GM21717 (cell line): ENCODE measurements at regions not wholly inside any gene's neighbourhood (a gene's known extent, or its start where the extent isn't known, plus 50 kb on each side); places are given as distances from the start of the nearest gene placed in this dataset.

Source experiments
- ATAC-seq: cut with Tn5 transposase; IDR thresholded peaks from one replicate; pipeline ENCODE4 v1.9.1; 2021; ENCODE audit warnings: mild to moderate bottlenecking, moderate library complexity; ENCODE audit not compliant: unreplicated experiment

DNA sequence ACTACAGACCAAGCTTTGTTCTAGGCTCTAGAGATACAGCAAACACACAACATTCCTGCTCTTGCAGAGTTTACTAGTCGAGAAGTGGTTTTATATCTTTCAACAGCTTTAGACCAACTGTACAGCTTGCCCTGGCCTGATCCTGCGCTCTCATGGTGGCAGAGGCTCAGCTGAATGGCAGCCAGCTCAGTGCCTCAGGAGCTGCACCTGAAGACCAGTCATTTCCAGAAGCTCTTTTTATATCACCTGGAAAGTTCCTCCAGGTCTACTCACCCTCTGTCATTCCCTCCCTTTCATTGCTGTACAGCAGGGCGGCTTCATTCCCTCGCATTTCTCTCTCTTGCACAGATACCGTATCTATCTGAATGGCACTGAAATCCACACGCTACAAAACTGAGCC lies 319.8 kb downstream of the GATA3 start:
- ATAC-seq: no peak

DNA sequence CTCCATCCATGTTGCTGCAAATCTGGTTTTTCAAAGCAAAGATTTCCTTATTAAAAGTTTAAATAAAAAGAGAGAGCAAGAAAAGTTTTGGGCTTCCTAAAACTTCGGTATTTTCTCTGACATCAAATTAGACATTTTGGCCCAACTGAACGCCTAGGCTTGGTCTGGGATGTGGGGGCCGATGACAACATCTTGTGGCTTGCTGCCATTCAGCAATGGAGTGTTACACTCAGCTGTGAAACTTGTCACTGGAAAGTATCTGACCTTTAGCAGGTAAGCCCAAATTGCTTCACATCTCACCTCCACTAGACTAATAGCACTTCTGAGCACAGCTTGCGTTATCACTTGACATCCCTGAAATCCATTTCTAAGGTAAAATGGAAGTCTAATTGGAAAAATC lies 320.6 kb downstream of the GATA3 start:
- no peak for ATAC-seq

DNA sequence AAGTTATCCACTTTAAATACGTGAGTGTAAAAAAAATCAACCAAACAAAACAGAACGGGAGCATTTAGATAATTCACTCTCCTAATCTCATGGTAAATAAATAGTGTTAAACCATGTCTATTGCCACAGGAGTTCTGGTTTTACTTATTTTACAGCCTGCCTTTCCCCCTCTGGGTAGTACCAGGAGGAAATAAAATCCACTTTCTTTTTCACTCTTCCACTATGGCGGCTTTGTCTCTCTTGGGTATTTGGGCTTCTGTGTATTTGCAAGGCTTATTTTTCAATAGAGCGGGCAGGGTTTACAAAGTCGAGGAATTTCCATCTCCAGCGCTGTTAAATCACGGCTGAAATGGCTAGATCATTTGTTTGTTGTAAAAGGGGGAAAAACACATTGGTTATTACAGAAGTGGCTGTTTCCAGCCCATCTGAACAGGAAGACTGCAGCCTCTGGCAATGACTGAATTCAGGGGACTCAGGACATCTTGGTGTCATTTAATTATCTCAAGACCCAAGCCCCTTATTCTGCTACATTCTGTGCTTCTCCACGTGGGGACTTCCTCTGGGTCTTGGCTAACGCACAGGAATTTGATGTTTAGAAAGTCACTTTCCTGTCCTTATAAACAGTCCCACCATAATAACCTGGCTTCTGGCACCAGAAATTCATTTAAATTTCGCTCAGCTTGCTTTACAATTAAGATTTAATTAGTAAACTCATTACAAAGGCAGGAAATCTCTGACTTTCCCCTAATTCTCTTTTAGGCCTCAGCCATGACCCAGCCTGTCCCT lies 323.9 kb downstream of the GATA3 start:
- ATAC-seq: no peak

DNA sequence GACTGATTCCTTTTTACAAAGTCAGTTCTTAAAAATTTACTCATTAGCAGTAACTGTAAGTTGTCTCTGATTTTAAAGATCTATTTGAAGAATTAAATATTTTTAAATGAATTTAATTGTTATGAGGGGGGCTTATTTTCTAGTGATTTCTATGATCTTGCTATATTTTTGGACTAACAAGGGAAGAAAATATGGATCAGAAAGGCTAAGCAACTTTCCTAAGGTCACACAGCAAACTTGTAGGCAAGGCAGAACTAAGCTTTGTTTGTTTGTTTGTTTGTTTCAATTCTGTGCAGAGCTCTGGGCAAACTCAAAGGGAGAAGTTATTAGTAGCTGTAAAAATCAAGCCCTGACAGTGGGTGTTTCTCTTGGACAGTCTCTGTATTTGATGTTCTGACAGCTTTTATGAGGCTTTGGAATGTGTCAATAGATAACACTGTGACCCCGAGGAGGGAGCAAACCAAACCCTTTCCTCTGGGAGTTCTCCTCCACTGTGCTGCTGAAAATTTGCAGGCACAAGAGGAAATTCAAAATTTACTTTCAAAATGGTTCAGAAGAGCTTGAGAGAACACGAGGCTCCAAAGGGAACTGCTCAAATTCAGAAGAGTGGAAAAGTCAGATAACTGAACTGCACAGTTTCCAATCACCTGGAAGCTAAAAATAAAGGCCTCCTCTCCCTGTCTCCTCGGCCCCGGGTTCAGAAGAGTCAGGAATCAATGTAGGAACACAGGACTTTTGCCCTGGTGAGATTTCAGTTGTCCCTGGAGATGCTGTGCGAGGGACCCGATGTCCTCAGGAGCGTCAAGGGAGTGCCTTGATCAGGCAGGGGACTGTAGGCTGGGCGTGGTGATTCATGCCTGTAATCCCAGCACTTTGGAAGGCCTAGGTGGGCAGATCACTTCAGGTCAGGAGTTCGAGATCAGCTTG lies 325.7 kb downstream of the GATA3 start:
- no peak for ATAC-seq

DNA sequence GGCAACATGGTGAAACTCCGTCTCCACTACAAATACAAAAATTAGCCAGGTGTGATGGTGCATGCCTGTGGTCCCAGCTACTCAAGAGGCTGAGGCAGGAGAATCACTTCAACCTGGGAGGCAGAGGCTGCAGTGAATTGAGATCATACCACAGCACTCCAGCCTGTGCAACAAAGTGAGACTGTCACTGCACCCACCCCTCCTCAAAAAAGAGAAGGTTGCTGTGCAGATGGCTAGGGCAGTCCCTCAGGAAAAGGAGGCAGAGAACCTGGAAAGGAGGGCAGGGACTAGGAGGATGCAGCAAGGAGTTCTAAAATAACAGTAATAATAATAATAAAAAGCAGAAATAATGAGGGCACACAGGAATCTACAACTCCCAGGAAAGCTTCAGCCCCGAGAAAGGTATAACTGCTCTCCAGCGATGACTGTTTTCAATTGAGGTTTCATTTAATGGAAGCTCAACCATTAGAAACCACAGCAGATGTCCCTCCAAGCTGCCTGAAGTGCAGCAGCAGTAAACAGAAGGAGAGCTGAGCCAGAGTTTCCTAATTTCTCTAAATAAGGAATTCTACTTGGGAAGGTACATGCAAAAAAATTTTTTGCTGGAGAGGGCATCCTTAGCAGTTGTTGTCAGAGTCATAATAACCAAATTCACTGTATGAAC lies 326.5 kb downstream of the GATA3 start:
- no peak for ATAC-seq

DNA sequence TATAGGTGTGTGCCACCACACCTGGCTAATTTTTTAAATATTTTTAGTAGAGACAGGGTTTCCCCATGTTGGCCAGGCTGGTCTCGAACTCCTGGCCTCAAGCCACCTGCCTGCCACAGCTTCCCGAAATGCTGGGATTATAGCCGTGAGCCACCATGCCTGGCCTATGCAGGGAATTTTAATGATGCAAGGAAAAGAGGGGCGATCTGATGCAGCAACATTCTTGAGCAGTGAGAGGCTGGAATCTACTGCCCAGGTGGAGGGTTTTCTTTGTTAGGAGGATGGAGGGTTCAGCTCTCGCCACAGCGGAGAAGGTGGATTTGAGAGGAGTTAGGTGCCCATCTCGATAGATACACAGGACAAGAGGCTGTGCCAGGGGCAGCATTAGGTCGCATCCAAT lies 332.3 kb downstream of the GATA3 start:
- no peak for ATAC-seq

DNA sequence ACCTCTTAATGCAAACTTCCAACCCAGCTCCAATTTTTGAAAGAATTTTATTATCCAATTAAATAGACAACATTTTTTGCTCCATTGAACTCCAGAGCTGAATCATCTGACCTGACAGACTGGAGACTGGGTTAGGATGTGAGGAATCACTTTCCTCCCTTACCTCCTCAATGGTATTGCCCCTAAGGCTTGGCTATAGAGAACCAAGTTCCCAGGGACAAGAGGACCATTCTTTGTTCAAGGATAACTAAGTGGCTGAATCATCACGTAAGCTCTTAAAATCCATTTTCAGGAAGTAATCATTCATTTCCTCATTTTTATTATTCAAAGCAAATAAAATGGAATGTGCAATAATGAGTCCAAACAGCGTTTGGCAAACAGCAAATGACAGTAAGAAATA lies 335.1 kb downstream of the GATA3 start:
- no peak for ATAC-seq

DNA sequence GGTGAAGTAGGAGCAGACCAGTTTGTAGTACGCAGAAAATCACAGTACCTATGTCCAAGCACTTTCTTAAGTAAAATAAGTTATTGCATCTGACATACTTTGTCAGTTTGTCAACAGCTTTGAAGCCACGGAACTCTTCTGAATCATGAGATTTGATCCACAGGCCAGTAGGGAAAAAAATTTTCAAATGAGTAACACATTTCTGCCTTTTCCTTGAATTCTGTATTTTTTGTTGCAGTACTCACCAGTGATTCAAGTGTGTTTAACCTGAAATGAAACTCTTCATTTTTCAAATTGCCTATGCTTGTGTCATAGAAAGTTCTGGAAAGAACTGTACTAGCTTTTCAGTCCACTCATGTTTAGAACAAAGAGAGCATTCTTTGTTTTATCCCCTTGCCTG lies 337.7 kb downstream of the GATA3 start:
- no peak for ATAC-seq

DNA sequence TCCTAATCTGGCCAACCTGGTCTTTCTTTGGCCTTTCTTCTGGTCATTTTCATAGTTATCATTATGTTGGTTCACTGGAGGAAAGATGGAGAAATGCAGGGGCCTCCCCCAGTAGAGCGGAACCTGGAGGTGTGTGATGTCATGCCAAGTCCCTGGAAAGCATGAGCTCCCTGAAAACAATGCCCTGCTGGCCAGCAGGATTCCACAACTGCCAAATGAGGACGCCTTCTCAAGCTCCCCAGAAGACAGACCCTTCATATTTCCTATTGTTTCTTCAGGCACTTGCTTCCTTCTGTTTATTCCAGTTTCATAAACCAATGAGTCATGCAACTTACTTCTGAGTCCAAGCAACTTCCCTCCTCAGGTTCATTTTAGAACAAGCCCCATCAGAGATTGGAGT lies 339.0 kb downstream of the GATA3 start:
- ATAC-seq: no peak

DNA sequence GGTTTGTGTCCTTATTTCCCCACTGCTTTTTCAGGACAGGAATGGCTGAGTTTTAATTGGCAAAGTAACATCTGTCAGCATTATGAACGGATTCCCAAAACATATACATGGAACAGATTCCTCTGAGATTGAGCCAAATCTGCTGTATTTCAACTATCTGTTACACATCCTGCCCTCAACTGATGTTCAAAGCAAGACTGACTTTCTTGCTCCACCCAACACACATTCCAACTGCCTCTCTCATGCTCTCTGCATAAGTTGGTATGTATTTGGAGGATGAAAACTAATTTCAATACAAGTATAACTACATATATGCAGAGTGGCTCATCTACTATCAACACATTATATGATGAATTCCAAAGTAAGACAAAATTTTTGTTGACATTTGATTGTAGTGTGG lies 342.2 kb downstream of the GATA3 start:
- no peak for ATAC-seq

DNA sequence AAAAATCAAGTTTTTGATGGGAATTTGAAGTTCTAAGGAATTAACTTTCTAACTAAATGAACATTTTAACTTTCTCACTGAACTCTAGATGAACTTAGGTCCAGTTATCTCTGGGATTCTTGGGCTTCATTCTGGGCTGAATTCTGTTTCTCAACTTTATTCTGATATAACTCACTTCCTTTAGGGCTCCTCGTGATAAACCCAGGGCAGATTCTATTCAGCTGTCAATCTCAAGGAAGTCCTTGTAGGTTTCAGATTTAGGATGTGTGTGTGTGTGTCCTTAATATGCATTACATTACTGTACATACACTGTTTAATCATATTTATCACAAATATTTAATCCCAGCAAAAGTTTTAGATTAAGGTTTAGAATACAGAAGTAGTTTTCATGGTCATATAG lies 344.3 kb downstream of the GATA3 start:
- ATAC-seq: no peak

DNA sequence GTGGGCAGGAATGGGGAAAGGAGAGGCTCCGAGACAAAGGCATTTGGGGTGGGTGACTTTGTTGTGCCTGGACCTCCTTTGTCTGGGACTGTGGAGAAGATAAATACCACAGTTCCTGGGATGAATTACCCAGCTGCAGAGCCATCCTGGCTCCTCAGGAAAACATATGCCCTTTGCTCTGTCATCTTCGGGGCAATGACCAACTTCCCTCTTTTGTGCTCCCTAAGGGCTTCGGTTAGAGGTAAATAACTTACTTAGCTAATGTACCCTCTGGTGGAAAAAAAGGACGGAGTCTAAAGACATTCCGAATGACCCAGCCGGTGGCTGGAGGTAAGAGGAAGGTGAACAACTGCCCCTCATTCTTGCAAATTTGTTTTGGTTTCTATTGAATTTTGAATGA lies 345.7 kb downstream of the GATA3 start:
- ATAC-seq: no peak

DNA sequence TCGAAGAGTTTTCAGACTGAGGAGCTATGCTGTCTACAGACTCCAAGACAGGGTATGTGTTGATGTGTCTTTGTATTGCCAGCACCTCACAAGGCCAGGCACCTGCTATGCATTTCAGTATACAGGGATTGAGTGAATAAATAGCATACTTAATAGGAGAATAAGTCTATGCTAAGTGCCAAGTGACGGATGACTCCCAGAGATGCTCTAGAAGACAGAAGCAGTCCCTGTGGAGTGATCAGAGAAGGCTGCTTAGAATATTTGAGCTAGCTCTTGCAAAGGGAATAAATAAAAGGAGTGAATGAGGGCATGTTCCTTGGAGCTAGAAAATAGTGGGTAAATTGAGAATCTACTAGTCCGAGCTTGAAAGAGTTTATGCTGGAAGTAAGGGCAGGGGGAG lies 346.4 kb downstream of the GATA3 start:
- ATAC-seq: no peak

DNA sequence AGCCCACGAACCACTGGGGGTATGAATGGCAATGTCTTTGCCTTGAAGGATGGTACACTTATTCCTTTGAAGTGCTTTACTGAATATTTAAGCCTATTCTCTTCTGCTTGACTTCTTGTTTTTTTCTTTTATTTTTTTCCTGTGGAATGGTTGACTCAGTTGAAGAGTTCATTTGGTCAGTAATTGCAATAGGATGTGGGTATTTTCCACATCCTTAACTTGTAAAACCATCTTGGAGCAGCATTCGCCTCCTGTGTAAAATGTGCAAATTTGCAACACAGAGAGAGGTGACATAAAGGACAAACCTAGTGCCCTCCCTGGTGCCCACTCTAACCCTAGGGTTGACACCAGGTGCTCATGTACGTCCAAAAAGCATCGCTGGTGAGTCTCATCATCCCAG lies 347.0 kb downstream of the GATA3 start:
- ATAC-seq: no peak

DNA sequence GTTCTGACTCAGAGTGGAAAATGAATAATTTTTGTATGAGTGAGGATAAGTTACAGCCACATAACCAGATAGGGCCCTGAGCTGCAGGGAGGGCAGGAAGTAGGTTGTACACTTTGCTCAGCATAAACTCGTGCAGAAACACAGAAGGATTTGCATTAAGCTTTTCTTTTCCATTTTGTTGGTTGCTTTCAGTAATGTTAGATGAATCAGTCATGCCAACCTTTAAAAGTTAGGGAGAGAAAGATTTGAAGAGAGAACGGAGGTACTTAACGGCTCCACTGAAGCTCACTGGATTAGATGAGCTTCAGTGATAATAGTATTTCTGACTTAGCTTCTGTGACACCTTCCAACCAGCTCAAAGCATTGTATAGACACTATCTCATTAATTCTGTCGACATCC lies 348.1 kb downstream of the GATA3 start:
- ATAC-seq: no peak

DNA sequence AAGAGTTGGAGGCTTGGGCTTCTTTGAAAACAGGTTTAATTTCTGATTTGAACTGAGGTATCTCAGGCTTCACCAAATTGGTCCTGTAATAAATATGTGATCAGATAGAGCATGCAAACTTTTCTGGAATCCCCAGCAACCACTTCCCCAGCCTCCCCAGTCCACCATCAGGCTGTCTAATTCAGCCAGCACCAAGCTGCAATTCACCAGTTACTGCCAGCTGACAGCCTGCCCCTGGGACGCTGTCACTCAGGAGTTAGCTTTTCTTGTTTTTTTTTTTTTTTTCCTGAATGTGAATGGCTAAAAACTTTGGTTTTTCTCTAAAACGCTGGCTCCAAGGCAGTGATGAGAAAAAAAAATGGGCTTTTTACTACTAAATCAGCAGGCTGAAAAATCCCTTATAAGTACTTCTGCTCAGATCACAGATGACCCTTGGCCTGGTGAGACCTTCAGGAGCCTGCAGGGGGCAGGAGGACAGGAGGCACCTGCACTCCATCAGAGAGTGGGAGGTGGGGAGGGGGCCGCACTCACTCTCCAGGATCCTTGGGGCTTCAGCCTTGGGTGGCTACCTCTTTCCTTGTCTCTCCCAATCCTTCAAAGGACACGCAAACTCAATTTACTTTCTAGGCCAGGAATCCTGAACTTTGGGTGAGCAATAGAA lies 349.4 kb downstream of the GATA3 start:
- ATAC-seq: no peak

DNA sequence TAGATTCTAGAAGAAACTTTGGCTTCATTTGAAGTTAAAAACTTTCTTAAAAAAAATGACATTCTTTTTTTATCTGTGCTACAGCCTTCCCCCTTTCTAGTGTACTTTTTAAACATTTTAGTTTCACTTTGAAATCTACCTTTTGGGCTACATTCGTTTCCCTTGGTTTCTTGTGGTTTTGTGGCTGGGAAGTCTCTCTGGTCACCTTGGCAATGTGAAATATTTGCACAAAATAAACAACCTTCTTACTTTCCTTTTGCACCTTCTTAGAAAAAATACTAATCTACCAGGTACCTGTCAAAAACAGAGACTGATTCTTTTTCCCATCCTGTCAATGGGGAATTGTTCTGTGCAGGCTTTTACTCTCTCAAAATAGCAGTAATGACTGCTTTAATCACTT lies 350.2 kb downstream of the GATA3 start:
- ATAC-seq: peak; percentile 83

DNA sequence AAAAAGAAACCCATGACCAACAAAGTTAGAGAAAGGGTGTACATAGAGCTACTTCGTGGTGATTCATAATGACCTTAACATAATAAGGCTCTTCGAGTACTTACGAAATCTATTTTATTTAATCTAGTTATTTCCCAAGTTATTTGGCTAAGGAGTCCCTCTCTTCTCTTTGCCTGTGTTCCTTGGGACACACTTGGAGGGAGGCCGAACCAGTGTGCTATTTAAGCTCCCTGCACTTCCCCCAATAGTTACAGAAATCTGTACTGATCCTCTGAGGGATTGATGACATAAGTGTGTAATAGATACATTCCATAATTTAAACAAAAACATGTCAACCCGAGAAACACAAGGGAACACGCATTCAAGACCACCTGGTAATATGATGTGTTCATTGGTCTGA lies 351.1 kb downstream of the GATA3 start:
- no peak for ATAC-seq

DNA sequence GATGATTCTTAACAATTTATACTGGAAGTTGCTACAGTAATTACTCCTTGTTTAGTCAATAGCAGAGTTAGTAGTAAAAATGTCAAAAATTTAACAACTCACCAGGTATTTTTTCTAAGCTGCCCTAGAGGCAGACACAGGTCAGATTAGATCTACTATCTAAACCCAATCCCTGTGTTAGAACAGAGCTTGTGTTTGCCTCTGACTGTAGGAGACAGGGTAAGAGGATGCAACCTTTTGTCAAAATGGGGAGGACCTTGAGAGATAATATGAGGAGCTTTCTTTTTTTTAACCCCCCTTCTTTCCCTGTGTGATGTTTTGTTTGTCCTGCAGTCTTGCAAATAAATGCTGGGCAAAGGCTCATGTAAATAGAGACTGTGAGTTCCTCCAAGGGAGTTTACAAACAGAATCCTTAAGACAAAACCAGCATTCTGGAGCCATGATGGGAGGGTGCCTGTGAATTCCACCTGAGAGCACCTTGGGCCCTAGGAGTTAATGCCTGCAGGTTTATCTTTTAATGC lies 353.1 kb downstream of the GATA3 start:
- ATAC-seq: no peak

DNA sequence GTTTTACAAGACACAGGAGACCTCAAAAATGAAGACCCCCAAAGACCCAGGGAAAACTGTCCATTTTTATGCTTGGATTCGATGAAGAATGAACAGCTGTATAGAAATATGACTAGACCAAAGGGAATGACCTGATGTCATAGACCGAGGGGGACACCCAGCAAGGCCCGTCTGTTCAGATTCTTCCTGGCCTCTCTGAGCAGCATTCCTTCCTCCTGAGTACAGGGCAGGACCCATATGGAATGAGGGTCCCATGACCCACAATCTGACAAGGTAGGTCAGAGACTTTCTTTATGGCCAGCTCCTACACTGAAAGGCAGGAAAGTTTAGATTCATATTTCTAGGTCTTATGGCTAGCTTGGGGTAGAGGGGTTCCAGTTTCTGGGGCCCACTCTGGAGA lies 356.0 kb downstream of the GATA3 start:
- no peak for ATAC-seq

DNA sequence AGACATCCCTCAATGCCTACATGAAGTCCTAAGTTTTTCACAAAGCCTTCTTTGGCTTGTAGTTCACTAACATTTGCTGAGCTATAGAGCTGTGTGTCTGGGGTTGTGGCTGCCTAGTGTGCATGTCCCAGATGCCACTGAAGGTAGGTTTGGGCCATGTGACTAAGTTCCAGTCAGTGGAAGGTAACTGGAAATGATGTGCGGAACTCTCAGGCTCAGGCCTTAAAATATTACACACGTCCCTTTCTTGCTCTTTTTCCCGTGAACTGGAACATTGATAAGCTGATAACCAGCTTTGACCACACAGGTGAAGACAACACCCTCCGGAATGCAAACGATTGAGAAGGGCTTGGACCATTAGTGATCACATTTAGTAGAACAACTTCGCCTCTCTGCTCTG lies 358.1 kb downstream of the GATA3 start:
- no peak for ATAC-seq
